WTC11 (cell line): ENCODE measurements at regions not wholly inside any gene's neighbourhood (a gene's known extent, or its start where the extent isn't known, plus 50 kb on each side); places are given as distances from the start of the nearest gene placed in this dataset.

Source experiments
- ATAC-seq: fragments of 200-7000 bp; cut with Tn5 transposase; 2 replicates; pipeline ENCODE4 v1.10.0; 2021; ENCODE audit warnings: mild to moderate bottlenecking, moderate library complexity
- CTCF ChIA-PET: fragments of 300-600 bp; sonication (Branson Sonifier 250); formaldehyde crosslinking; loops from one replicate; lab custom pipeline; 2021; ENCODE audit warnings: antibody characterized with exemption; lab: Charles Lee
- POLR2A ChIA-PET: fragments of 350-600 bp; sonication (Branson Sonifier 250); formaldehyde crosslinking; loops from one replicate; lab custom pipeline; 2021; ENCODE audit warnings: antibody characterized with exemption; lab: Charles Lee
- DNase-seq: peaks from one replicate; pipeline ENCODE4 v3.0.0; 2021; ENCODE audit warnings: low spot score
- H3K27ac Mint-ChIP-seq: 2 replicates; pipeline ENCODE4 v1.8.0; 2021; ENCODE audit warnings: mixed read lengths
- H3K27me3 Mint-ChIP-seq: 2 replicates; pipeline ENCODE4 v1.8.0; 2021; ENCODE audit warnings: low read depth, mild to moderate bottlenecking, moderate library complexity, mixed read lengths
- H3K36me3 Mint-ChIP-seq: 2 replicates; pipeline ENCODE4 v1.8.0; 2021; ENCODE audit warnings: mixed read lengths
- H3K4me1 Mint-ChIP-seq: 2 replicates; pipeline ENCODE4 v1.8.0; 2022; ENCODE audit warnings: mixed read lengths
- H3K4me3 Mint-ChIP-seq: 2 replicates; pipeline ENCODE4 v1.8.0; 2021; ENCODE audit warnings: mild to moderate bottlenecking, moderate library complexity, mixed read lengths
- H3K9me3 Mint-ChIP-seq: 2 replicates; pipeline ENCODE4 v1.8.0; 2021; ENCODE audit warnings: mixed read lengths
- CREM ChIP-seq: sonication (generic); formaldehyde crosslinking; IDR thresholded peaks from 2 replicates; pipeline ENCODE4 v1.8.1; 2022; ENCODE audit warnings: mild to moderate bottlenecking, missing genetic modification reagents, moderate library complexity
- ETV6 ChIP-seq: sonication (generic); formaldehyde crosslinking; IDR thresholded peaks from 2 replicates; pipeline ENCODE4 v1.8.1; 2022; ENCODE audit warnings: mild to moderate bottlenecking, missing genetic modification reagents
- FOXJ3 ChIP-seq: sonication (generic); formaldehyde crosslinking; IDR thresholded peaks from 2 replicates; pipeline ENCODE4 v1.9.0; 2021; ENCODE audit warnings: missing genetic modification reagents, mild to moderate bottlenecking, borderline replicate concordance
- FOXK1 ChIP-seq: sonication (generic); formaldehyde crosslinking; IDR thresholded peaks from 2 replicates; pipeline ENCODE4 v1.8.0; 2022; ENCODE audit warnings: mild to moderate bottlenecking, moderate library complexity, missing genetic modification reagents
- JUN ChIP-seq: sonication (generic); formaldehyde crosslinking; IDR thresholded peaks from 2 replicates; pipeline ENCODE4 v1.8.0; 2023; ENCODE audit warnings: mild to moderate bottlenecking, missing genetic modification reagents
- NFYB ChIP-seq: sonication (generic); formaldehyde crosslinking; conservative IDR thresholded peaks from 2 replicates; pipeline ENCODE4 v1.8.0; 2022; ENCODE audit warnings: low read depth, missing genetic modification reagents
- NR3C1 ChIP-seq: sonication (generic); formaldehyde crosslinking; conservative IDR thresholded peaks from 2 replicates; pipeline ENCODE4 v1.8.1; 2023; ENCODE audit warnings: low read depth, mild to moderate bottlenecking, missing genetic modification reagents
- PRRX2 ChIP-seq: fragments of 250-450 bp; sonication (Bioruptor Pico); IDR thresholded peaks from 2 replicates; pipeline ENCODE4 v1.8.0; 2021; ENCODE audit warnings: mild to moderate bottlenecking
- SMAD3 ChIP-seq: sonication (generic); formaldehyde crosslinking; IDR thresholded peaks from 2 replicates; pipeline ENCODE4 v1.8.0; 2022; ENCODE audit warnings: missing genetic modification reagents, mild to moderate bottlenecking, borderline replicate concordance
- SMAD4 ChIP-seq: sonication (generic); formaldehyde crosslinking; IDR thresholded peaks from 2 replicates; pipeline ENCODE4 v1.8.0; 2022; ENCODE audit warnings: mild to moderate bottlenecking, missing genetic modification reagents
- SOX15 ChIP-seq: fragments of 250-450 bp; sonication (Bioruptor Pico); IDR thresholded peaks from 2 replicates; pipeline ENCODE4 v1.9.0; 2021; ENCODE audit warnings: mild to moderate bottlenecking
- TCF7 ChIP-seq: sonication (generic); formaldehyde crosslinking; IDR thresholded peaks from 2 replicates; pipeline ENCODE4 v1.8.0; 2022; ENCODE audit warnings: mild to moderate bottlenecking, low read depth, missing genetic modification reagents, moderate library complexity
- ZNF396 ChIP-seq: fragments of 250-450 bp; sonication (Bioruptor Pico); IDR thresholded peaks from 2 replicates; pipeline ENCODE4 v1.8.0; 2021; ENCODE audit warnings: mild to moderate bottlenecking, moderate library complexity, borderline replicate concordance
- TF ChIP-seq, protein P1 (sequence below): sonication (generic); formaldehyde crosslinking; IDR thresholded peaks from 2 replicates; pipeline ENCODE4 v1.8.1; 2023; ENCODE audit warnings: mild to moderate bottlenecking, missing genetic modification reagents
- TF ChIP-seq, protein P2 (sequence below): sonication (generic); formaldehyde crosslinking; IDR thresholded peaks from 2 replicates; pipeline ENCODE4 v1.8.1; 2023; ENCODE audit warnings: mild to moderate bottlenecking, moderate library complexity, missing genetic modification reagents
- TF ChIP-seq, protein P3 (sequence below): fragments of 250-450 bp; sonication (Bioruptor Pico); IDR thresholded peaks from 2 replicates; pipeline ENCODE4 v1.8.0; 2021; ENCODE audit warnings: mild to moderate bottlenecking
- TF ChIP-seq, protein P4 (sequence below): sonication (generic); formaldehyde crosslinking; IDR thresholded peaks from 2 replicates; pipeline ENCODE4 v1.8.0; 2023; ENCODE audit warnings: mild to moderate bottlenecking, missing genetic modification reagents
- TF ChIP-seq, protein P5 (sequence below): sonication (generic); formaldehyde crosslinking; IDR thresholded peaks from 2 replicates; pipeline ENCODE4 v1.8.1; 2023; ENCODE audit warnings: mild to moderate bottlenecking, missing genetic modification reagents, borderline replicate concordance
- TF ChIP-seq, protein P6 (sequence below): sonication (generic); formaldehyde crosslinking; conservative IDR thresholded peaks from 2 replicates; pipeline ENCODE4 v1.8.1; 2022; ENCODE audit warnings: mild to moderate bottlenecking, missing genetic modification reagents

DNA sequence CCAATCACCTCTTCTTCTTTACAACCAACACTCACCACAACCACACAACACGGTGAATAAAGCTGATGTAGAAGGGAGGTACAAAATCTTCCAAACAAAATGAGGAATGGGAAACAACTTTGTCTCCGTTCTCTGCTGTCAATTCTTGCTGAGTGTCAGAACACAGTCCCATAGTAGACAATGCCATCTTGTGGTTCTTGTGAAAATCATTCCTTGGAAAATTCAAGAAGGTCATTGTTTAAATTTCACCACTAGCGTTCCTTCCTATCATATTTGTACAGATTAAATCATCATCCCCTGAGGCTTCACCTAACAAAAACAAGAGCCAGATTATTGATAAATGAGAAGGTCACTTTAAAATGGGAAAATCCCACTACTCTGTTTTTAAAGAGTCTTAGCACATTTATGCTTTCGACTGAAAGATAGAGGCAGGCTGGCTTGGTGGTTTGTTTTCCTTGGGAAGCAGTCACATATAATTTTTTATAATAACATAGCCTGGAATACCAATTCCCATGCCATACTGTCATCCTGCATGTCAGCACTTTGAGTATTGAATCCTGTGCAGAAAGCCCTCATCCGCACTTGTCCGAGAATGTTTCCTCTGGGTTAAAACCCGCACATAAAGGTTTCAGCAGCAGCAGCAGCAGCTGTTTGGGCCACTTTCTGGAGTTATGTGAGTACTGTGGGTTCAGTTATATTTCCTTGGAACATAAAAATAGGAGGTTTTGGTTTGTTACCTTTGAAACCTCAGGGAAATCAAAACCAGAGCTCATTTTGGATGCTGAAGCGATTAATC is 395.0 kb upstream of the SMARCA2 start:
- peak; percentile 46; the same call in 1 of the 2 replicates for ATAC-seq

More for the DNA sequence above, 395.0 kb upstream of the SMARCA2 start:
- CTCF ChIA-PET = interaction anchor here (0.5 kb wide), 1 partner anchor 527 kb away, joined by 4 read pairs; no protein-coding TSS in a partner anchor
- Mint-ChIP-seq H3K27ac (no peak overlapping the region), H3K36me3 (no peaks in the 10 kb centered on the region), H3K4me3 (no peak overlapping the region), H3K4me1 (peaks cover 2% of the 10 kb centered on the region), H3K27me3 (no peaks in the 10 kb centered on the region), H3K9me3 (peaks cover 14% of the 10 kb centered on the region)
- POLR2A ChIA-PET = no interaction called here
- no peak for DNase-seq
- TF ChIP-seq, protein P1, sequence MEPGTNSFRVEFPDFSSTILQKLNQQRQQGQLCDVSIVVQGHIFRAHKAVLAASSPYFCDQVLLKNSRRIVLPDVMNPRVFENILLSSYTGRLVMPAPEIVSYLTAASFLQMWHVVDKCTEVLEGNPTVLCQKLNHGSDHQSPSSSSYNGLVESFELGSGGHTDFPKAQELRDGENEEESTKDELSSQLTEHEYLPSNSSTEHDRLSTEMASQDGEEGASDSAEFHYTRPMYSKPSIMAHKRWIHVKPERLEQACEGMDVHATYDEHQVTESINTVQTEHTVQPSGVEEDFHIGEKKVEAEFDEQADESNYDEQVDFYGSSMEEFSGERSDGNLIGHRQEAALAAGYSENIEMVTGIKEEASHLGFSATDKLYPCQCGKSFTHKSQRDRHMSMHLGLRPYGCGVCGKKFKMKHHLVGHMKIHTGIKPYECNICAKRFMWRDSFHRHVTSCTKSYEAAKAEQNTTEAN (CRISPR knock-in tag) = no peak
- TF ChIP-seq NR3C1 (no peak), ETV6 (CRISPR knock-in tag) (no peak), TCF7 (CRISPR knock-in tag) (no peak), SMAD4 (no peak), FOXJ3 (CRISPR knock-in tag) (no peak), JUN (CRISPR knock-in tag) (no peak), NFYB (CRISPR knock-in tag) (no peak), CREM (CRISPR knock-in tag) (no peak), SMAD3 (CRISPR knock-in tag) (no peak), SOX15 (CRISPR knock-in tag) (no peak), ZNF396 (CRISPR knock-in tag) (no peak), PRRX2 (CRISPR knock-in tag) (no peak), FOXK1 (CRISPR knock-in tag) (no peak)
- TF ChIP-seq, protein P2, sequence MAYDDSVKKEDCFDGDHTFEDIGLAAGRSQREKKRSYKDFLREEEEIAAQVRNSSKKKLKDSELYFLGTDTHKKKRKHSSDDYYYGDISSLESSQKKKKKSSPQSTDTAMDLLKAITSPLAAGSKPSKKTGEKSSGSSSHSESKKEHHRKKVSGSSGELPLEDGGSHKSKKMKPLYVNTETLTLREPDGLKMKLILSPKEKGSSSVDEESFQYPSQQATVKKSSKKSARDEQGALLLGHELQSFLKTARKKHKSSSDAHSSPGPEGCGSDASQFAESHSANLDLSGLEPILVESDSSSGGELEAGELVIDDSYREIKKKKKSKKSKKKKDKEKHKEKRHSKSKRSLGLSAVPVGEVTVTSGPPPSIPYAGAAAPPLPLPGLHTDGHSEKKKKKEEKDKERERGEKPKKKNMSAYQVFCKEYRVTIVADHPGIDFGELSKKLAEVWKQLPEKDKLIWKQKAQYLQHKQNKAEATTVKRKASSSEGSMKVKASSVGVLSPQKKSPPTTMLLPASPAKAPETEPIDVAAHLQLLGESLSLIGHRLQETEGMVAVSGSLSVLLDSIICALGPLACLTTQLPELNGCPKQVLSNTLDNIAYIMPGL (CRISPR knock-in tag) = no peak
- TF ChIP-seq, protein P3, sequence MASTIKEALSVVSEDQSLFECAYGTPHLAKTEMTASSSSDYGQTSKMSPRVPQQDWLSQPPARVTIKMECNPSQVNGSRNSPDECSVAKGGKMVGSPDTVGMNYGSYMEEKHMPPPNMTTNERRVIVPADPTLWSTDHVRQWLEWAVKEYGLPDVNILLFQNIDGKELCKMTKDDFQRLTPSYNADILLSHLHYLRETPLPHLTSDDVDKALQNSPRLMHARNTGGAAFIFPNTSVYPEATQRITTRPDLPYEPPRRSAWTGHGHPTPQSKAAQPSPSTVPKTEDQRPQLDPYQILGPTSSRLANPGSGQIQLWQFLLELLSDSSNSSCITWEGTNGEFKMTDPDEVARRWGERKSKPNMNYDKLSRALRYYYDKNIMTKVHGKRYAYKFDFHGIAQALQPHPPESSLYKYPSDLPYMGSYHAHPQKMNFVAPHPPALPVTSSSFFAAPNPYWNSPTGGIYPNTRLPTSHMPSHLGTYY (CRISPR knock-in tag) = no peak
- TF ChIP-seq, protein P4, sequence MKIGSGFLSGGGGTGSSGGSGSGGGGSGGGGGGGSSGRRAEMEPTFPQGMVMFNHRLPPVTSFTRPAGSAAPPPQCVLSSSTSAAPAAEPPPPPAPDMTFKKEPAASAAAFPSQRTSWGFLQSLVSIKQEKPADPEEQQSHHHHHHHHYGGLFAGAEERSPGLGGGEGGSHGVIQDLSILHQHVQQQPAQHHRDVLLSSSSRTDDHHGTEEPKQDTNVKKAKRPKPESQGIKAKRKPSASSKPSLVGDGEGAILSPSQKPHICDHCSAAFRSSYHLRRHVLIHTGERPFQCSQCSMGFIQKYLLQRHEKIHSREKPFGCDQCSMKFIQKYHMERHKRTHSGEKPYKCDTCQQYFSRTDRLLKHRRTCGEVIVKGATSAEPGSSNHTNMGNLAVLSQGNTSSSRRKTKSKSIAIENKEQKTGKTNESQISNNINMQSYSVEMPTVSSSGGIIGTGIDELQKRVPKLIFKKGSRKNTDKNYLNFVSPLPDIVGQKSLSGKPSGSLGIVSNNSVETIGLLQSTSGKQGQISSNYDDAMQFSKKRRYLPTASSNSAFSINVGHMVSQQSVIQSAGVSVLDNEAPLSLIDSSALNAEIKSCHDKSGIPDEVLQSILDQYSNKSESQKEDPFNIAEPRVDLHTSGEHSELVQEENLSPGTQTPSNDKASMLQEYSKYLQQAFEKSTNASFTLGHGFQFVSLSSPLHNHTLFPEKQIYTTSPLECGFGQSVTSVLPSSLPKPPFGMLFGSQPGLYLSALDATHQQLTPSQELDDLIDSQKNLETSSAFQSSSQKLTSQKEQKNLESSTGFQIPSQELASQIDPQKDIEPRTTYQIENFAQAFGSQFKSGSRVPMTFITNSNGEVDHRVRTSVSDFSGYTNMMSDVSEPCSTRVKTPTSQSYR (CRISPR knock-in tag) = no peak
- TF ChIP-seq, protein P5, sequence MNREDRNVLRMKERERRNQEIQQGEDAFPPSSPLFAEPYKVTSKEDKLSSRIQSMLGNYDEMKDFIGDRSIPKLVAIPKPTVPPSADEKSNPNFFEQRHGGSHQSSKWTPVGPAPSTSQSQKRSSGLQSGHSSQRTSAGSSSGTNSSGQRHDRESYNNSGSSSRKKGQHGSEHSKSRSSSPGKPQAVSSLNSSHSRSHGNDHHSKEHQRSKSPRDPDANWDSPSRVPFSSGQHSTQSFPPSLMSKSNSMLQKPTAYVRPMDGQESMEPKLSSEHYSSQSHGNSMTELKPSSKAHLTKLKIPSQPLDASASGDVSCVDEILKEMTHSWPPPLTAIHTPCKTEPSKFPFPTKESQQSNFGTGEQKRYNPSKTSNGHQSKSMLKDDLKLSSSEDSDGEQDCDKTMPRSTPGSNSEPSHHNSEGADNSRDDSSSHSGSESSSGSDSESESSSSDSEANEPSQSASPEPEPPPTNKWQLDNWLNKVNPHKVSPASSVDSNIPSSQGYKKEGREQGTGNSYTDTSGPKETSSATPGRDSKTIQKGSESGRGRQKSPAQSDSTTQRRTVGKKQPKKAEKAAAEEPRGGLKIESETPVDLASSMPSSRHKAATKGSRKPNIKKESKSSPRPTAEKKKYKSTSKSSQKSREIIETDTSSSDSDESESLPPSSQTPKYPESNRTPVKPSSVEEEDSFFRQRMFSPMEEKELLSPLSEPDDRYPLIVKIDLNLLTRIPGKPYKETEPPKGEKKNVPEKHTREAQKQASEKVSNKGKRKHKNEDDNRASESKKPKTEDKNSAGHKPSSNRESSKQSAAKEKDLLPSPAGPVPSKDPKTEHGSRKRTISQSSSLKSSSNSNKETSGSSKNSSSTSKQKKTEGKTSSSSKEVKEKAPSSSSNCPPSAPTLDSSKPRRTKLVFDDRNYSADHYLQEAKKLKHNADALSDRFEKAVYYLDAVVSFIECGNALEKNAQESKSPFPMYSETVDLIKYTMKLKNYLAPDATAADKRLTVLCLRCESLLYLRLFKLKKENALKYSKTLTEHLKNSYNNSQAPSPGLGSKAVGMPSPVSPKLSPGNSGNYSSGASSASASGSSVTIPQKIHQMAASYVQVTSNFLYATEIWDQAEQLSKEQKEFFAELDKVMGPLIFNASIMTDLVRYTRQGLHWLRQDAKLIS (CRISPR knock-in tag) = no peak
- TF ChIP-seq, protein P6, sequence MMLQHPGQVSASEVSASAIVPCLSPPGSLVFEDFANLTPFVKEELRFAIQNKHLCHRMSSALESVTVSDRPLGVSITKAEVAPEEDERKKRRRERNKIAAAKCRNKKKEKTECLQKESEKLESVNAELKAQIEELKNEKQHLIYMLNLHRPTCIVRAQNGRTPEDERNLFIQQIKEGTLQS = no peak
